Mesenchymal stem cell (in vitro differentiated cells and primary cell): ENCODE measurements at regions not wholly inside any gene's neighbourhood (a gene's known extent, or its start where the extent isn't known, plus 50 kb on each side); places are given as distances from the start of the nearest gene placed in this dataset.

ENCODE experiments used
- DNase-seq: peaks from one replicate; pipeline ENCODE4 v3.0.0-alpha.2; 2013
- H2AFZ ChIP-seq: one replicate; pipeline ENCODE4 v1.6.1; 2013; ENCODE audit warnings: low read depth, mild to moderate bottlenecking, control low read depth, inconsistent platforms, low read length, moderate library complexity
- H2AK5ac ChIP-seq: 2 replicates; pipeline ENCODE4 v1.6.1; 2013; ENCODE audit warnings: low read length, moderate library complexity, mild to moderate bottlenecking, inconsistent platforms; ENCODE audit not compliant: severe bottlenecking
- H2BK120ac ChIP-seq: one replicate; pipeline ENCODE4 v1.6.1; 2013; ENCODE audit warnings: low read depth, mild to moderate bottlenecking, inconsistent platforms, low read length, moderate library complexity
- H2BK12ac ChIP-seq, 2 experiments: one replicate each; pipeline ENCODE4 v1.6.1; 2013; ENCODE audit warnings: inconsistent platforms in 2 of 2, low read length in 2 of 2, mild to moderate bottlenecking in 2 of 2, moderate library complexity in 2 of 2, control low read depth in 1 of 2
- H2BK15ac ChIP-seq: one replicate; pipeline ENCODE4 v1.6.1; 2013; ENCODE audit warnings: mild to moderate bottlenecking, low read depth, inconsistent platforms; ENCODE audit not compliant: poor library complexity, severe bottlenecking
- H2BK5ac ChIP-seq: 2 replicates; pipeline ENCODE4 v1.6.1; 2013; ENCODE audit warnings: low read depth, mild to moderate bottlenecking, low read length, control low read depth, inconsistent platforms; ENCODE audit not compliant: poor library complexity, severe bottlenecking
- H3K14ac ChIP-seq, 2 experiments: one replicate each; pipeline ENCODE4 v1.6.1; 2013; ENCODE audit warnings: inconsistent platforms in 2 of 2, low read length in 2 of 2, control low read depth in 1 of 2, mild to moderate bottlenecking in 1 of 2, moderate library complexity in 1 of 2
- H3K18ac ChIP-seq, 2 experiments: one replicate each; pipeline ENCODE4 v1.6.1; 2013; ENCODE audit warnings: inconsistent platforms in 2 of 2, low read length in 2 of 2, control low read depth in 1 of 2, low read depth in 1 of 2, mild to moderate bottlenecking in 1 of 2
- H3K23ac ChIP-seq, 2 experiments: one replicate each; pipeline ENCODE4 v1.6.1; 2013; ENCODE audit warnings: inconsistent platforms in 2 of 2, low read length in 2 of 2, mild to moderate bottlenecking in 2 of 2, moderate library complexity in 2 of 2, control low read depth in 1 of 2
- H3K27ac ChIP-seq: 2 replicates; pipeline ENCODE4 v1.5.1; 2013; ENCODE audit warnings: mild to moderate bottlenecking, moderate library complexity, low read length, control low read depth, inconsistent platforms; ENCODE audit not compliant: poor library complexity, severe bottlenecking
- H3K27me3 ChIP-seq, 2 experiments: 2 replicates each; pipeline versions ENCODE4 v1.6.1 to v1.7.0; 2013; ENCODE audit warnings: low read length in 2 of 2, mild to moderate bottlenecking in 2 of 2, moderate library complexity in 2 of 2, control low read depth in 1 of 2, inconsistent platforms in 1 of 2; ENCODE audit not compliant: control insufficient read depth in 1 of 2, insufficient read depth in 1 of 2
- H3K36me3 ChIP-seq, 2 experiments: 2 replicates each; pipeline versions ENCODE4 v1.6.1 to v1.7.0; 2013; ENCODE audit warnings: low read length in 2 of 2, control low read depth in 1 of 2, inconsistent platforms in 1 of 2, low read depth in 1 of 2, mild to moderate bottlenecking in 1 of 2; ENCODE audit not compliant: insufficient read depth in 2 of 2, control insufficient read depth in 1 of 2
- H3K4ac ChIP-seq, 2 experiments: one replicate each; pipeline ENCODE4 v1.6.1; 2013; ENCODE audit warnings: inconsistent platforms in 2 of 2, low read length in 2 of 2, mild to moderate bottlenecking in 2 of 2, moderate library complexity in 2 of 2, control low read depth in 1 of 2, low read depth in 1 of 2
- H3K4me1 ChIP-seq: 2 replicates; pipeline ENCODE4 v1.6.1; 2013; ENCODE audit warnings: low read depth, low read length, control low read depth; ENCODE audit not compliant: control insufficient read depth, insufficient read depth
- H3K4me2 ChIP-seq: 2 replicates; pipeline ENCODE4 v1.6.1; 2013; ENCODE audit warnings: low read length, mild to moderate bottlenecking, inconsistent platforms; ENCODE audit not compliant: poor library complexity, severe bottlenecking
- H3K4me3 ChIP-seq, 2 experiments: 2 replicates each; pipeline versions ENCODE4 v1.5.1 to v1.7.0; 2013; ENCODE audit warnings: low read length in 2 of 2, mild to moderate bottlenecking in 2 of 2, control low read depth in 1 of 2, low read depth in 1 of 2; ENCODE audit not compliant: insufficient read depth in 1 of 2
- H3K79me1 ChIP-seq: replicated peaks from 2 replicates; pipeline ENCODE4 v1.6.1; 2013; ENCODE audit warnings: mild to moderate bottlenecking, control low read depth, low read length, inconsistent platforms; ENCODE audit not compliant: poor library complexity, severe bottlenecking
- H3K9ac ChIP-seq: 2 replicates; pipeline ENCODE4 v1.7.0; 2013; ENCODE audit warnings: mild to moderate bottlenecking, low read length, moderate library complexity
- H3K9me3 ChIP-seq: 2 replicates; pipeline ENCODE4 v1.7.0; 2013; ENCODE audit warnings: mild to moderate bottlenecking, low read length; ENCODE audit not compliant: control insufficient read depth
- H4K8ac ChIP-seq: one replicate; pipeline ENCODE4 v1.6.1; 2013; ENCODE audit warnings: inconsistent platforms, mild to moderate bottlenecking, low read length, moderate library complexity
- H4K91ac ChIP-seq: one replicate; pipeline ENCODE4 v1.6.1; 2013; ENCODE audit warnings: mild to moderate bottlenecking, low read length, inconsistent platforms
- WGBS: methylation state at CpG from one replicate; pipeline ENCODE4 v1.1.7; 2013; ENCODE audit warnings: mixed read lengths; 5-methylcytosine and 5-hydroxymethylcytosine counted together

GRCh38 chr11:110951950-110952503 lies 239.8 kb upstream of the ARHGAP20 start:
- no peak overlapping the region for H3K18ac ChIP-seq
- H3K14ac ChIP-seq: no peak overlapping the region
- no peak overlapping the region for H3K23ac ChIP-seq
- H3K4me2 ChIP-seq: no peak overlapping the region
- H4K91ac ChIP-seq: no peak overlapping the region
- no peaks in the 10 kb centered on the region for H3K4me1 ChIP-seq
- no peak overlapping the region for H2BK5ac ChIP-seq
- H2BK12ac ChIP-seq: no peak overlapping the region
- H3K9ac ChIP-seq: peak overlapping the region; percentile 34
- peak overlapping the region in 1 of 2 experiments; percentile 38 for H3K4me3 ChIP-seq
- no peak overlapping the region for H2BK120ac ChIP-seq
- no peak overlapping the region for H3K4ac ChIP-seq
- no peak overlapping the region for H2AK5ac ChIP-seq
- H3K9me3 ChIP-seq: no peaks in the 10 kb centered on the region
- no peak overlapping the region for H2BK15ac ChIP-seq
- WGBS: 88% methylated on average over 4 of the region's 4 CpGs
- H3K27me3 ChIP-seq: no peaks in the 10 kb centered on the region
- no peaks in the 10 kb centered on the region for H3K79me1 ChIP-seq
- H4K8ac ChIP-seq: no peak overlapping the region
- no peak overlapping the region for H3K27ac ChIP-seq
- no peaks in the 10 kb centered on the region for H3K36me3 ChIP-seq
- no peak for DNase-seq
- H2AFZ ChIP-seq: no peak overlapping the region

DNA sequence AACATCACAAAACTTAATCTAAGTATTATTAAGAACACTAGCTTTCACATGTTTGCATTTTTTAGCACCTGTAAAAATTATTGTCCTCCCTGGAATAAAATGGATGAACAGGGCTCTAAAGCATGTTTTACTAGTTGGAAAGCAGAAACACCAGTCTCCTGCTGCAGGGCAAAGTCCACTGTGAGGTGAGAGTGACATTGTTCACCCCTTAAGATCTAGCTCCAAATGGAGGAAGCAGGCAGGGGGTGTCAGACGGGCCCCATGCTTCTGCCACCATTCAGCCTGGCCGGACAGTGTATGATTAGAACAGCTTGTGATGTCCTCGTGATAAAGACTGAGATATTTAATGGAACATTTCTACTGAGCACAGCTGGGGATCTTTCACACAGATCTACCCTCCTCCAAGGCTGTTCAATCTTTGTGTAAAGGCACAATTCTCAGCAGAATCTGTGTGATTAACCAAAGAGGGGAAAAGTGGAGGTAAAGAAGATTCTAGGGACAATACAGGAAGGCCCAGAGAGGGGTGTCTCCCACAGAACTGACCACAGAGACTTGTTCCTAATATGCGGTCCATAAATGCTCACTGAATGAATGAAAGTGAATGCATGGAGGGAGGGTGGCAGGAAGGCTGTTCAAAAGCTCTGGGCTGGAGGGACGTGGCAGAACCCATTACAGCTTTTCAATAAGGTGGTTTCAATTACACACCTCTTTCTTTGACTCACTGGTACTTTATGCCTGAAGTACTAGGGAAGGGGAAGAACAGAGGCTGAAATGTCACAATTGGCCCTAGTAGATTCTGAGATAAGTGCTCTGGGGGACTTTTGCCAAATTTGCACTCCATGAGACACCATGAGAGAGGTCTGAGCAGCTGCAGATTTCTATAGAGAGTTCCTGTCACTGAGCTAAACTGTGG lies 239.1 kb upstream of the ARHGAP20 start:
- WGBS: 78% methylated on average over 4 of the region's 5 CpGs
- Histone ChIP-seq H2BK15ac (no peak overlapping the region), H2BK12ac (no peak overlapping the region), H4K8ac (no peak overlapping the region), H3K36me3 (no peaks in the 10 kb centered on the region), H3K14ac (no peak overlapping the region), H3K23ac (no peak overlapping the region), H3K27ac (no peak overlapping the region), H3K18ac (no peak overlapping the region), H3K4me3 (peak overlapping the region in 1 of 2 experiments; percentile 38), H3K9me3 (no peaks in the 10 kb centered on the region), H3K79me1 (no peaks in the 10 kb centered on the region), H2AK5ac (no peak overlapping the region), H2BK120ac (no peak overlapping the region), H2AFZ (no peak overlapping the region), H3K4me2 (no peak overlapping the region), H4K91ac (no peak overlapping the region), H3K9ac (peak overlapping the region; percentile 34), H3K4ac (no peak overlapping the region), H3K27me3 (no peaks in the 10 kb centered on the region), H2BK5ac (no peak overlapping the region), H3K4me1 (no peaks in the 10 kb centered on the region)
- DNase-seq: no peak

- Histone ChIP-seq H3K4me2 (no peak overlapping the region), H3K9ac (no peak overlapping the region), H3K27ac (no peak overlapping the region), H3K4me1 (no peaks in the 10 kb centered on the region), H3K14ac (peak overlapping the region in 1 of 2 experiments; percentile 14), H2AFZ (no peak overlapping the region), H3K27me3 (no peaks in the 10 kb centered on the region), H4K8ac (no peak overlapping the region), H3K9me3 (no peaks in the 10 kb centered on the region), H2AK5ac (no peak overlapping the region), H2BK5ac (no peak overlapping the region), H2BK15ac (no peak overlapping the region), H4K91ac (no peak overlapping the region), H3K4me3 (no peak overlapping the region), H3K36me3 (no peaks in the 10 kb centered on the region), H3K79me1 (no peaks in the 10 kb centered on the region), H3K18ac (no peak overlapping the region), H3K23ac (no peak overlapping the region), H3K4ac (no peak overlapping the region), H2BK12ac (no peak overlapping the region), H2BK120ac (no peak overlapping the region)
- no peak for DNase-seq
- WGBS: 91% methylated on average over 2 of the region's 3 CpGs
These were observed 235.9 kb upstream of the ARHGAP20 start for GRCh38 chr11:110948112-110948511.

- no peak overlapping the region for H4K91ac ChIP-seq
- H2AK5ac ChIP-seq: no peak overlapping the region
- no peak overlapping the region for H4K8ac ChIP-seq
- no peaks in the 10 kb centered on the region for H3K27me3 ChIP-seq
- H2BK120ac ChIP-seq: no peak overlapping the region
- no peak overlapping the region for H3K23ac ChIP-seq
- H3K9ac ChIP-seq: no peak overlapping the region
- H3K14ac ChIP-seq: no peak overlapping the region
- H3K36me3 ChIP-seq: no peaks in the 10 kb centered on the region
- no peak overlapping the region for H3K4me3 ChIP-seq
- 63% methylated on average over 3 of the region's 3 CpGs for WGBS
- no peak overlapping the region for H3K18ac ChIP-seq
- no peaks in the 10 kb centered on the region for H3K4me1 ChIP-seq
- no peaks in the 10 kb centered on the region for H3K79me1 ChIP-seq
- H3K4ac ChIP-seq: no peak overlapping the region
- H3K9me3 ChIP-seq: no peaks in the 10 kb centered on the region
- no peak overlapping the region for H2AFZ ChIP-seq
- H2BK12ac ChIP-seq: no peak overlapping the region
- DNase-seq: no peak
- H3K27ac ChIP-seq: no peak overlapping the region
- H3K4me2 ChIP-seq: no peak overlapping the region
- no peak overlapping the region for H2BK15ac ChIP-seq
- no peak overlapping the region for H2BK5ac ChIP-seq
These were observed 234.9 kb upstream of the ARHGAP20 start for GRCh38 chr11:110947096-110947495.
